Astrocyte (in vitro differentiated cells and primary cell): ENCODE measurements at regions not wholly inside any gene's neighbourhood (a gene's known extent, or its start where the extent isn't known, plus 50 kb on each side); places are given as distances from the start of the nearest gene placed in this dataset.

Experiments
- DNase-seq: peaks from one replicate; pipeline ENCODE4 v3.0.0-alpha.2; 2010; ENCODE audit warnings: low read depth
- FAIRE-seq: peaks from 2 replicates; lab custom pipeline; 2011; peaks lifted over from hg19 to GRCh38; lab: Jason Lieb, UNC
- H2AFZ ChIP-seq: 2 replicates; pipeline ENCODE4 v1.6.0; 2012; ENCODE audit warnings: low read depth, low read length, inconsistent platforms
- H3K27ac ChIP-seq: 2 replicates; pipeline ENCODE4 v1.5.1; 2011; ENCODE audit warnings: low read depth, low read length, inconsistent platforms
- H3K27me3 ChIP-seq: 2 replicates; pipeline ENCODE4 v1.6.0; 2011; ENCODE audit warnings: low read length, inconsistent platforms; ENCODE audit not compliant: insufficient read depth
- H3K36me3 ChIP-seq: 2 replicates; pipeline ENCODE4 v1.5.1; 2011; ENCODE audit warnings: low read length, inconsistent platforms; ENCODE audit not compliant: insufficient read depth
- H3K4me1 ChIP-seq: 2 replicates; pipeline ENCODE4 v1.5.1; 2011; ENCODE audit warnings: low read length, inconsistent platforms; ENCODE audit not compliant: insufficient read depth
- H3K4me2 ChIP-seq: 2 replicates; pipeline ENCODE4 v1.6.0; 2012; ENCODE audit warnings: low read length, inconsistent platforms
- H3K4me3 ChIP-seq: 2 replicates; pipeline ENCODE4 v1.5.1; 2011; ENCODE audit warnings: low read depth, mild to moderate bottlenecking, low read length, inconsistent platforms; ENCODE audit not compliant: insufficient read depth
- H3K79me2 ChIP-seq: 2 replicates; pipeline ENCODE4 v1.6.0; 2012; ENCODE audit warnings: mild to moderate bottlenecking, low read length, inconsistent platforms; ENCODE audit not compliant: insufficient read depth
- H3K9ac ChIP-seq: 2 replicates; pipeline ENCODE4 v1.6.0; 2012; ENCODE audit warnings: mild to moderate bottlenecking, low read length, inconsistent platforms
- H3K9me3 ChIP-seq: 2 replicates; pipeline ENCODE4 v1.5.1; 2012; ENCODE audit warnings: low read depth, mild to moderate bottlenecking, low read length, inconsistent platforms; ENCODE audit not compliant: insufficient read depth
- H4K20me1 ChIP-seq: 2 replicates; pipeline ENCODE4 v1.6.0; 2012; ENCODE audit warnings: low read length, inconsistent platforms; ENCODE audit not compliant: insufficient read depth
- H3K27ac Mint-ChIP-seq: one replicate; pipeline ENCODE4 v1.8.0; 2021; ENCODE audit warnings: mild to moderate bottlenecking, mixed read lengths; ENCODE audit not compliant: unreplicated experiment
- H3K27me3 Mint-ChIP-seq: one replicate; pipeline ENCODE4 v1.8.0; 2021; ENCODE audit warnings: low read depth, mixed read lengths; ENCODE audit not compliant: unreplicated experiment
- H3K36me3 Mint-ChIP-seq: one replicate; pipeline ENCODE4 v1.8.0; 2021; ENCODE audit warnings: low read depth, mixed read lengths; ENCODE audit not compliant: unreplicated experiment
- H3K4me1 Mint-ChIP-seq: one replicate; pipeline ENCODE4 v1.8.0; 2021; ENCODE audit warnings: low read depth, mixed read lengths; ENCODE audit not compliant: unreplicated experiment
- H3K4me3 Mint-ChIP-seq: one replicate; pipeline ENCODE4 v1.8.0; 2021; ENCODE audit warnings: mild to moderate bottlenecking, moderate library complexity, mixed read lengths; ENCODE audit not compliant: unreplicated experiment
- H3K9me3 Mint-ChIP-seq: one replicate; pipeline ENCODE4 v1.8.0; 2021; ENCODE audit warnings: mild to moderate bottlenecking, mixed read lengths; ENCODE audit not compliant: unreplicated experiment
- CTCF ChIP-seq: IDR thresholded peaks from 2 replicates; pipeline ENCODE4 v1.5.1; 2011; ENCODE audit warnings: low read depth, mild to moderate bottlenecking, inconsistent platforms, low read length, moderate library complexity; ENCODE audit not compliant: insufficient read depth
- EZH2 ChIP-seq: IDR thresholded peaks from 2 replicates; pipeline ENCODE4 v1.6.1; 2012; ENCODE audit warnings: mild to moderate bottlenecking, low read length, inconsistent platforms; ENCODE audit not compliant: insufficient read depth

GRCh38 chr2:84165256-84165655, 293.8 kb downstream of the SUCLG1 start:
- Histone ChIP-seq H4K20me1 (no peaks in the 10 kb centered on the region), H3K9me3 (peaks cover 7% of the 10 kb centered on the region), H3K27me3 (no peaks in the 10 kb centered on the region), H2AFZ (no peak overlapping the region), H3K4me2 (no peak overlapping the region), H3K9ac (no peak overlapping the region), H3K27ac (no peak overlapping the region), H3K79me2 (no peaks in the 10 kb centered on the region), H3K36me3 (no peaks in the 10 kb centered on the region), H3K4me3 (no peak overlapping the region), H3K4me1 (no peaks in the 10 kb centered on the region)
- Mint-ChIP-seq H3K36me3 (peaks cover 2% of the 10 kb centered on the region), H3K4me1 (no peaks in the 10 kb centered on the region), H3K27me3 (peaks cover 3% of the 10 kb centered on the region), H3K4me3 (no peak overlapping the region), H3K27ac (no peak overlapping the region), H3K9me3 (peaks cover 3% of the 10 kb centered on the region)
- DNase-seq (no peak), FAIRE-seq (no peak)
- TF ChIP-seq EZH2, result no peak
- TF ChIP-seq CTCF, result no peak

DNA sequence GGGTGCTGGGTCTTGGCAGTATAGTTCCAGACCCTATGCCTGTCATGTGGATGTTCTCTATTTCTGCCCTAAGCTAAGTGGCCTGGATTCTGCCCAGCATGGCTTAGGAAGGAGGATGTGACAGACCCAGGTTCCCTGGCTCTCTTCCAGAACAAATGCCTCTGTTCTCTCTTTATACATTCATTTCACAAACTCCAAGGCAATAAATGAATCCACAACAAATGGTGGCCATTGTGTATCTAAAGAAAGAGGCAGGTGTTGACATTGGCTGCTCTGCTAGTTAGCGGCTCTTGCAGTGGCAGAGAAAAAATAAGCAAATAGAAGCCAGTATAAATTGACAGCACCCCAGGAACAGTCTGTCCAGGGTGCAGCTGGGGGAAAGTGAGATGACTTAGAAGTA, 298.6 kb downstream of the SUCLG1 start:
- no peaks in the 10 kb centered on the region for H3K4me1 Mint-ChIP-seq
- H3K36me3 Mint-ChIP-seq, result no peaks in the 10 kb centered on the region
- H3K27me3 ChIP-seq, result no peaks in the 10 kb centered on the region
- DNase-seq, result no peak
- H3K9me3 ChIP-seq, result peaks cover 7% of the 10 kb centered on the region
- no peak for TF ChIP-seq CTCF
- TF ChIP-seq EZH2, result no peak
- no peaks in the 10 kb centered on the region for H3K4me1 ChIP-seq
- no peak overlapping the region for H3K4me2 ChIP-seq
- no peak overlapping the region for H2AFZ ChIP-seq
- H3K27ac Mint-ChIP-seq, result no peak overlapping the region
- H3K4me3 Mint-ChIP-seq, result no peak overlapping the region
- H3K79me2 ChIP-seq, result no peaks in the 10 kb centered on the region
- H3K36me3 ChIP-seq, result no peaks in the 10 kb centered on the region
- H3K9me3 Mint-ChIP-seq, result no peaks in the 10 kb centered on the region
- no peak overlapping the region for H3K9ac ChIP-seq
- H4K20me1 ChIP-seq, result no peaks in the 10 kb centered on the region
- peaks cover 3% of the 10 kb centered on the region for H3K27me3 Mint-ChIP-seq
- no peak overlapping the region for H3K27ac ChIP-seq
- no peak overlapping the region for H3K4me3 ChIP-seq
- no peak for FAIRE-seq

DNA sequence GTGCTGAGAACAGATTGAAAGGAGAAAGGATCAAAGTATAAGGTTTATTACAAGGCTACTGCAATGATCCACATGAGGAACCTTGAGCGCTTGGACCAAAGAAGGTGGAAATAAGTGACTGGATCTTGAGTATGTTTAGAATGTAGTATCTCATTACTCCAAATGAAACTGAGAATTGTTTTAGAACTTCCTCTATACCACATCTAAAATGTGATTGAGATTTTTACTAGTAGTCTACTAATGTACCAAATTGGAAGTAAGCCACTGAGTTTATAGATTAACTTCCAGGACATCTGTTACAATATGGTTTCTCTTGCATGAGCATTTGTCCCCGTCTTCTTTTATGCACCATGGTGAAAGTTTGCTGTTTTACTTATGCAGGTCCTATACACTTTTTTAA, 300.5 kb downstream of the SUCLG1 start:
- Mint-ChIP-seq H3K9me3 (no peaks in the 10 kb centered on the region), H3K4me1 (no peaks in the 10 kb centered on the region), H3K27me3 (peaks cover 3% of the 10 kb centered on the region), H3K27ac (no peak overlapping the region), H3K36me3 (no peaks in the 10 kb centered on the region), H3K4me3 (no peak overlapping the region)
- no peak overlapping the region for H3K4me3 ChIP-seq
- FAIRE-seq (no peak), DNase-seq (no peak)
- no peaks in the 10 kb centered on the region for H3K36me3 ChIP-seq
- H3K4me2 ChIP-seq, result no peak overlapping the region
- H3K9me3 ChIP-seq, result peaks cover 7% of the 10 kb centered on the region
- H3K27me3 ChIP-seq, result no peaks in the 10 kb centered on the region
- no peaks in the 10 kb centered on the region for H3K79me2 ChIP-seq
- no peak overlapping the region for H2AFZ ChIP-seq
- no peak overlapping the region for H3K27ac ChIP-seq
- H3K9ac ChIP-seq, result no peak overlapping the region
- H4K20me1 ChIP-seq, result no peaks in the 10 kb centered on the region
- H3K4me1 ChIP-seq, result no peaks in the 10 kb centered on the region
- TF ChIP-seq EZH2 (no peak), CTCF (no peak)
